Glutamatergic neuron (in vitro differentiated cells): ENCODE measurements at regions not wholly inside any gene's neighbourhood (a gene's known extent, or its start where the extent isn't known, plus 50 kb on each side); places are given as distances from the start of the nearest gene placed in this dataset.

ENCODE experiments used
- DNase-seq: peaks from one replicate; pipeline ENCODE4 v3.0.0; 2022
- H3K27ac Mint-ChIP-seq: one replicate; pipeline ENCODE4 v1.8.0; 2020; ENCODE audit warnings: mild to moderate bottlenecking, mixed read lengths, inconsistent platforms; ENCODE audit not compliant: unreplicated experiment
- H3K27me3 Mint-ChIP-seq: one replicate; pipeline ENCODE4 v1.8.0; 2020; ENCODE audit warnings: mild to moderate bottlenecking, moderate library complexity, mixed read lengths, inconsistent platforms; ENCODE audit not compliant: unreplicated experiment
- H3K36me3 Mint-ChIP-seq: one replicate; pipeline ENCODE4 v1.8.0; 2020; ENCODE audit warnings: mild to moderate bottlenecking, mixed read lengths, inconsistent platforms; ENCODE audit not compliant: unreplicated experiment
- H3K4me1 Mint-ChIP-seq: one replicate; pipeline ENCODE4 v1.8.0; 2020; ENCODE audit warnings: mild to moderate bottlenecking, low read depth, mixed read lengths, inconsistent platforms; ENCODE audit not compliant: unreplicated experiment
- H3K4me3 Mint-ChIP-seq: one replicate; pipeline ENCODE4 v1.8.0; 2020; ENCODE audit warnings: mild to moderate bottlenecking, mixed read lengths, inconsistent platforms; ENCODE audit not compliant: unreplicated experiment
- H3K9me3 Mint-ChIP-seq: one replicate; pipeline ENCODE4 v1.8.0; 2020; ENCODE audit warnings: mild to moderate bottlenecking, moderate library complexity, mixed read lengths, inconsistent platforms; ENCODE audit not compliant: unreplicated experiment
- TF ChIP-seq, protein P1 (sequence below): fragments of 200-600 bp; sonication (generic); IDR thresholded peaks from one replicate; pipeline ENCODE4 v1.5.0; 2021; ENCODE audit not compliant: partially characterized antibody, unreplicated experiment

DNA sequence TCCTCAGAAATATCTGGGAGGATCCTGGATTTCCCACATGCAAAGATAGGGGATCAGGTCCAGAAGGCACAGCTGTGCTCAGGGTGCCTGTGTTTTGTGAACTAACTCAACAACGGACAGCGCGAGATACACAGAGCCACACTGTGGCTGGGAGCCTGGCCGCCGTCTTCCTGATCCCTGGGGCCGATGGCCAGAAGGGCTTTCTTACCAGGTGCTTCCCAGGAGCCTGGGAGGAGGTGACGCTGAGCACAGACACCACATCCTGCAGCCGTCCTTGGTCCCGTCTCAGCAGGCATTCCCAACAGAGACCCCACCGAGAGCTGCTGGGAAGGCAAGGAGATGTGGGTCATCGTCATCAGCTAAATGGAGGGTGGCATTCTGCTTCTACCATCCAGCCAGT is 144.6 kb upstream of the AFDN start:
- H3K27me3 Mint-ChIP-seq, result peaks cover 10% of the 10 kb centered on the region
- H3K4me1 Mint-ChIP-seq, result peaks cover 44% of the 10 kb centered on the region
- no peak overlapping the region for H3K27ac Mint-ChIP-seq
- TF ChIP-seq, protein P1, sequence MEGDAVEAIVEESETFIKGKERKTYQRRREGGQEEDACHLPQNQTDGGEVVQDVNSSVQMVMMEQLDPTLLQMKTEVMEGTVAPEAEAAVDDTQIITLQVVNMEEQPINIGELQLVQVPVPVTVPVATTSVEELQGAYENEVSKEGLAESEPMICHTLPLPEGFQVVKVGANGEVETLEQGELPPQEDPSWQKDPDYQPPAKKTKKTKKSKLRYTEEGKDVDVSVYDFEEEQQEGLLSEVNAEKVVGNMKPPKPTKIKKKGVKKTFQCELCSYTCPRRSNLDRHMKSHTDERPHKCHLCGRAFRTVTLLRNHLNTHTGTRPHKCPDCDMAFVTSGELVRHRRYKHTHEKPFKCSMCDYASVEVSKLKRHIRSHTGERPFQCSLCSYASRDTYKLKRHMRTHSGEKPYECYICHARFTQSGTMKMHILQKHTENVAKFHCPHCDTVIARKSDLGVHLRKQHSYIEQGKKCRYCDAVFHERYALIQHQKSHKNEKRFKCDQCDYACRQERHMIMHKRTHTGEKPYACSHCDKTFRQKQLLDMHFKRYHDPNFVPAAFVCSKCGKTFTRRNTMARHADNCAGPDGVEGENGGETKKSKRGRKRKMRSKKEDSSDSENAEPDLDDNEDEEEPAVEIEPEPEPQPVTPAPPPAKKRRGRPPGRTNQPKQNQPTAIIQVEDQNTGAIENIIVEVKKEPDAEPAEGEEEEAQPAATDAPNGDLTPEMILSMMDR, result no peak
- no peak overlapping the region for H3K4me3 Mint-ChIP-seq
- H3K36me3 Mint-ChIP-seq, result peaks cover 6% of the 10 kb centered on the region
- no peak for DNase-seq
- peaks cover 14% of the 10 kb centered on the region for H3K9me3 Mint-ChIP-seq

GRCh38 chr6:167682546-167683027 is 144.1 kb upstream of the AFDN start:
- TF ChIP-seq, protein P1, result no peak
- Mint-ChIP-seq H3K36me3 (peaks cover 6% of the 10 kb centered on the region), H3K9me3 (peaks cover 16% of the 10 kb centered on the region), H3K4me1 (peaks cover 44% of the 10 kb centered on the region), H3K27ac (no peak overlapping the region), H3K27me3 (peaks cover 11% of the 10 kb centered on the region), H3K4me3 (no peak overlapping the region)
- no peak for DNase-seq

DNA sequence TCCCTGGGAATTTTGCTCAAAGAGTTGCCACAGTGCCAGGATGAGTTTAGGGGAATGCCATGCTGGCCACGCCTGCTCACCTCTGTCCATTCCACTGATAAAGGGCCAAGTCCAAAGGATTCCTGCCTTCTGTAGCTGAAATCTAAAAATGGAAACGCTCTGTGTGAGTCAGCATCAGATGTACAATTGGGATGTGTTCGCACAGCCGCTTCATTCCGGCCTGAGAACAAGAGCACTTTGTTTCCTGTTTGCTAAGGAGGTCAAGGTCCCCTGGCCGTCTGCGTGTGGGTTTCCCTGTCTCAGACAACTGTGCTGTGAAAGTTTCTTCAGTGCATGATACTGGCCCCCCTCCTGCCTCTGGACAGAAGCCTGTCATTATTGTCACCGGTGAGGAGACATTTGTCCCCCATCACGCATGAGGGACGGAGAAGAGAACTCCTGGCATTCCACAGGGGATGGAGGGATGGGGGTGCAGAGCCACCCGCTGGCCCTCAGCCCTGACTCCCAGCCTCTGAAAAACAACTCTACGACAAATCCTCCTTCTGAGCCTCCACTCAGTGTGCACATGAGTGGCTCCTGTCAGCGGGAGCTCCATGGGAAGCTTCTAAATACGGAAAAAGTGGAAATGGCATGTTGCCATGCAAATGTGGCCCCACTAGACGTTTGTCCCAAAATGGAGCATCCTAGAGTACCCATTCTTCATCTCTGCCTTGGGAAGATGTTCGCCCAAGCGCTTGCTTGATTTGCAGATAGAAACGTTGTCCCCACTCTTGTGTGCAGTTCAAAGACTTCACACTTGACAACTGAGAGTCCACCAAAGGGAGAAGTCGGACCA is 143.5 kb upstream of the AFDN start:
- H3K4me3 Mint-ChIP-seq, result no peak overlapping the region
- H3K36me3 Mint-ChIP-seq, result peaks cover 6% of the 10 kb centered on the region
- DNase-seq, result no peak
- TF ChIP-seq, protein P1, result no peak
- H3K4me1 Mint-ChIP-seq, result peaks cover 44% of the 10 kb centered on the region
- H3K27ac Mint-ChIP-seq, result no peak overlapping the region
- H3K27me3 Mint-ChIP-seq, result peaks cover 11% of the 10 kb centered on the region
- peaks cover 13% of the 10 kb centered on the region for H3K9me3 Mint-ChIP-seq

DNA sequence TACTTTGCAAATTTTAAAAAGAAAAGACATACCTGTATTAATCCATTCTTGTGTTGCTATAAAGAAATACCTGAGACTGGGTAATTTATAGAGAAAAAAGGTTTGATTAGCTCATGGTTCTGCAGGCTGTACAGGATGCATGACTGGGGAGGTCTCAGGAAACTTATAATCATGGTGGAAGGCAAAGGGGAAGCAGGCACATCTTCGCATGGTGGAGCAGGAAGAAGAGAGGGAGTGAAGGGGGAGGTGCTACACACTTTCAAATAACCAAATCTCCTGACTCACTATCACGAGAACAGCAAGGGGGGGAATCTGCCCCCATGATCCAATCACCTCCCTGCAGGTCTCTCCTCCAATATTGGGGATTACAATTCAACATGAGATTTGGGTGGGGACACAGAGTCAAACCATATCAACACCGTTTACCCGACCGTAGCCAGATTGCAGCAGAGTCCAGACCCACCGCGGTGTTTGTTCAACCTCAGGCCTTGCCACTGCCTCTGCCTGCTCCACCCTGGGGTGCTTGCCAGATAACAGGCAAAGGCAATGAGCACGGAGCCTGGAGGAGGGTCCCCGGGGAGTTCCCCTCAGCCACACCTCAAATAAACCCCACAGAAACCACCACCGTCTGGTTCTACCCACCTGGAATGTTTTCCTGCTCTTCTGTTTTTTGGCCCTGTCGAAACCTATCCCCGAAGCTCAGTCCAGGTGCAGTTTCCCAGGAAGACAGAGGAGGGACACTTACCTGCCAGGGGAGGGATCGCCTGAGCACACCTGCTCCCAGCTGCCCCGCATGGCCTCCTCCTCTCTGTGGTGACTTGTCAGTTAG is 142.2 kb upstream of the AFDN start:
- Mint-ChIP-seq H3K27ac (peak overlapping the region; percentile 34), H3K4me3 (no peak overlapping the region), H3K4me1 (peaks cover 39% of the 10 kb centered on the region), H3K9me3 (peaks cover 11% of the 10 kb centered on the region), H3K36me3 (peaks cover 6% of the 10 kb centered on the region), H3K27me3 (peaks cover 11% of the 10 kb centered on the region)
- TF ChIP-seq, protein P1, result no peak
- DNase-seq, result no peak
